H1 (cell line): ENCODE measurements at regions not wholly inside any gene's neighbourhood (a gene's known extent, or its start where the extent isn't known, plus 50 kb on each side); places are given as distances from the start of the nearest gene placed in this dataset.

Source experiments
- CTCF ChIA-PET: fragments of 300-600 bp; sonication (Branson Sonifier 250); formaldehyde crosslinking; loops from one replicate; lab custom pipeline; 2021; ENCODE audit not compliant: partially characterized antibody; lab: Charles Lee
- POLR2A ChIA-PET: fragments of 300-600 bp; sonication (Branson Sonifier 250); formaldehyde crosslinking; loops from one replicate; lab custom pipeline; 2021; ENCODE audit warnings: inconsistent platforms; ENCODE audit not compliant: partially characterized antibody; lab: Charles Lee
- DNase-seq, 2 experiments: peaks; one replicate each; pipeline versions ENCODE4 v3.0.0 to v3.0.0-alpha.2; 2010 to 2022; ENCODE audit warnings: low spot score in 2 of 2, low read depth in 1 of 2, mixed read lengths in 1 of 2
- FAIRE-seq: peaks from 2 replicates; lab custom pipeline; 2011; peaks lifted over from hg19 to GRCh38; lab: Jason Lieb, UNC
- H2AFZ ChIP-seq: 2 replicates; pipeline ENCODE4 v1.8.1; 2012; ENCODE audit warnings: low read length, inconsistent platforms
- H2AK5ac ChIP-seq: 2 replicates; pipeline ENCODE4 v1.6.1; 2013; ENCODE audit warnings: low read depth, low read length
- H2BK120ac ChIP-seq: replicated peaks from 2 replicates; pipeline ENCODE3; 2013; ENCODE audit warnings: low read depth, low read length, inconsistent platforms
- H2BK12ac ChIP-seq: 2 replicates; pipeline ENCODE4 v1.6.1; 2013; ENCODE audit warnings: low read depth, low read length
- H2BK15ac ChIP-seq: 2 replicates; pipeline ENCODE4 v1.6.1; 2013; ENCODE audit warnings: low read length
- H2BK20ac ChIP-seq: 2 replicates; pipeline ENCODE4 v1.6.1; 2013; ENCODE audit warnings: low read length
- H2BK5ac ChIP-seq: 2 replicates; pipeline ENCODE4 v1.6.1; 2013; ENCODE audit warnings: low read depth, low read length
- H3K14ac ChIP-seq: 2 replicates; pipeline ENCODE4 v1.6.1; 2013; ENCODE audit warnings: inconsistent platforms; ENCODE audit not compliant: insufficient read length
- H3K18ac ChIP-seq: 2 replicates; pipeline ENCODE4 v1.6.1; 2013; ENCODE audit warnings: low read length; ENCODE audit errors: extremely low read depth
- H3K23ac ChIP-seq: 2 replicates; pipeline ENCODE4 v1.6.1; 2013; ENCODE audit warnings: inconsistent platforms; ENCODE audit not compliant: insufficient read length
- H3K23me2 ChIP-seq: 2 replicates; pipeline ENCODE4 v1.6.1; 2013; ENCODE audit warnings: low read depth, low read length
- H3K27ac ChIP-seq: 2 replicates; pipeline ENCODE4 v1.6.1; 2011; ENCODE audit warnings: low read depth, low read length, inconsistent platforms
- H3K27me3 ChIP-seq, 4 experiments: replicated peaks in 1 of 4; 1 replicate in 1 of 4; 2 replicates in 3 of 4; pipeline versions ENCODE4 v1.6.1 to v1.8.1; 2011 to 2013; ENCODE audit warnings: low read length in 3 of 4, mild to moderate bottlenecking in 3 of 4, inconsistent platforms in 2 of 4, mixed read lengths in 2 of 4, moderate library complexity in 1 of 4; ENCODE audit not compliant: control insufficient read depth in 3 of 4, insufficient read depth in 3 of 4; ENCODE audit errors: extremely low read depth in 1 of 4
- H3K36me3 ChIP-seq, 4 experiments: 2 replicates each; pipeline versions ENCODE4 v1.6.1 to v1.8.1; 2011 to 2013; ENCODE audit warnings: mild to moderate bottlenecking in 4 of 4, low read length in 3 of 4, moderate library complexity in 2 of 4, control low read depth in 1 of 4, inconsistent platforms in 1 of 4; ENCODE audit not compliant: insufficient read depth in 4 of 4, control insufficient read depth in 2 of 4
- H3K4ac ChIP-seq: replicated peaks from 2 replicates; pipeline ENCODE3; 2013; ENCODE audit warnings: low read length, low read depth, mixed read lengths, inconsistent platforms; ENCODE audit not compliant: insufficient read length
- H3K4me1 ChIP-seq, 4 experiments: replicated peaks in 1 of 4; 1 replicate in 1 of 4; 2 replicates in 3 of 4; pipeline versions ENCODE4 v1.6.1 to v1.8.1; 2011 to 2013; ENCODE audit warnings: low read length in 3 of 4, inconsistent platforms in 2 of 4, mixed read lengths in 1 of 4; ENCODE audit not compliant: insufficient read depth in 4 of 4, control insufficient read depth in 3 of 4
- H3K4me2 ChIP-seq, 2 experiments: 2 replicates each; pipeline versions ENCODE4 v1.6.1 to v1.8.1; 2011 to 2013; ENCODE audit warnings: low read depth in 2 of 2, low read length in 2 of 2, control low read depth in 1 of 2, inconsistent platforms in 1 of 2, mild to moderate bottlenecking in 1 of 2; ENCODE audit not compliant: insufficient read depth in 1 of 2
- H3K4me3 ChIP-seq, 4 experiments: fragments of 200-600, 300-600 bp in 1 of 4; sonication (generic), shearing (Covaris generic), sonication (Bioruptor Twin) in 1 of 4; 2 replicates each; pipeline versions ENCODE4 v1.5.1 to v1.8.1; 2011 to 2016; ENCODE audit warnings: low read length in 4 of 4, low read depth in 3 of 4, control low read depth in 2 of 4, inconsistent platforms in 2 of 4, mild to moderate bottlenecking in 2 of 4, mixed read lengths in 1 of 4, moderate library complexity in 1 of 4; ENCODE audit not compliant: insufficient read depth in 2 of 4; ENCODE audit errors: extremely low read depth in 1 of 4
- H3K56ac ChIP-seq: replicated peaks from 2 replicates; pipeline ENCODE3; 2013; ENCODE audit warnings: low read depth, mild to moderate bottlenecking, mixed read lengths, low read length, inconsistent platforms; ENCODE audit not compliant: insufficient read length
- H3K79me1 ChIP-seq: 2 replicates; pipeline ENCODE4 v1.6.1; 2013; ENCODE audit warnings: low read depth, low read length, control low read depth
- H3K79me2 ChIP-seq, 2 experiments: 2 replicates each; pipeline versions ENCODE4 v1.6.1 to v1.8.1; 2012 to 2013; ENCODE audit warnings: low read length in 2 of 2, mild to moderate bottlenecking in 2 of 2, inconsistent platforms in 1 of 2; ENCODE audit not compliant: insufficient read depth in 2 of 2, control insufficient read depth in 1 of 2
- H3K9ac ChIP-seq, 4 experiments: replicated peaks in 1 of 4; 1 replicate in 1 of 4; 2 replicates in 3 of 4; pipeline versions ENCODE4 v1.6.1 to v1.8.1; 2011 to 2013; ENCODE audit warnings: low read depth in 3 of 4, low read length in 3 of 4, control low read depth in 2 of 4, mild to moderate bottlenecking in 2 of 4, moderate library complexity in 2 of 4, inconsistent platforms in 1 of 4; ENCODE audit errors: extremely low read depth in 1 of 4
- H3K9me3 ChIP-seq, 2 experiments: 2 replicates each; pipeline versions ENCODE4 v1.6.1 to v1.8.1; 2012 to 2013; ENCODE audit warnings: mild to moderate bottlenecking in 2 of 2, moderate library complexity in 2 of 2, control low read depth in 1 of 2, inconsistent platforms in 1 of 2, low read depth in 1 of 2, low read length in 1 of 2, mixed read lengths in 1 of 2; ENCODE audit not compliant: insufficient read depth in 2 of 2
- H4K20me1 ChIP-seq, 2 experiments: replicated peaks in 1 of 2; 2 replicates each; pipeline versions ENCODE3 to v1.8.1; 2011 to 2013; ENCODE audit warnings: inconsistent platforms in 2 of 2, low read length in 2 of 2, mild to moderate bottlenecking in 1 of 2; ENCODE audit not compliant: insufficient read depth in 2 of 2, control insufficient read depth in 1 of 2
- H4K5ac ChIP-seq: 2 replicates; pipeline ENCODE4 v1.6.1; 2013; ENCODE audit warnings: low read length, low read depth, mixed read lengths, inconsistent platforms; ENCODE audit not compliant: insufficient read length
- H4K8ac ChIP-seq: 2 replicates; pipeline ENCODE4 v1.8.0; 2013; ENCODE audit warnings: mild to moderate bottlenecking, moderate library complexity, low read length, inconsistent platforms; ENCODE audit not compliant: insufficient read depth; ENCODE audit errors: extremely low read depth
- H4K91ac ChIP-seq: replicated peaks from 2 replicates; pipeline ENCODE3; 2013; ENCODE audit warnings: low read length, mixed read lengths, inconsistent platforms; ENCODE audit not compliant: insufficient read length
- CREB1 ChIP-seq: IDR thresholded peaks from 2 replicates; pipeline ENCODE4 v1.6.1; 2012; ENCODE audit warnings: inconsistent platforms
- CTCF ChIP-seq, 3 experiments: IDR thresholded peaks; 1 replicate in 2 of 3; 2 replicates in 1 of 3; pipeline versions ENCODE4 v1.5.1 to v1.6.1; 2011; ENCODE audit warnings: low read length in 3 of 3, mild to moderate bottlenecking in 3 of 3, inconsistent platforms in 2 of 3, low read depth in 1 of 3, moderate library complexity in 1 of 3; ENCODE audit not compliant: insufficient read depth in 1 of 3; ENCODE audit errors: control extremely low read depth in 1 of 3
- RAD21 ChIP-seq, 2 experiments: IDR thresholded peaks in 1 of 2; conservative IDR thresholded peaks in 1 of 2; 2 replicates each; pipeline ENCODE4 v1.6.1; 2011; ENCODE audit warnings: low read depth in 2 of 2, low read length in 2 of 2, improper control_type of control experiment in 1 of 2, inconsistent platforms in 1 of 2, mild to moderate bottlenecking in 1 of 2, moderate library complexity in 1 of 2
- SIN3A ChIP-seq, 2 experiments: IDR thresholded peaks in 1 of 2; conservative IDR thresholded peaks in 1 of 2; 2 replicates each; pipeline ENCODE4 v1.6.1; 2011 to 2012; ENCODE audit warnings: low read length in 2 of 2, improper control_type of control experiment in 1 of 2, low read depth in 1 of 2, mild to moderate bottlenecking in 1 of 2
- YY1 ChIP-seq: IDR thresholded peaks from 2 replicates; pipeline ENCODE4 v1.6.1; 2011; ENCODE audit warnings: low read depth, mild to moderate bottlenecking, low read length
- WGBS, 2 experiments: shearing (Covaris generic) in 1 of 2; methylation state at CpG; one replicate each; pipeline versions ENCODE4 v1.1.6 to v1.1.7; 2013 to 2015; ENCODE audit warnings: low lambda C conversion rate in 2 of 2, mixed read lengths in 2 of 2, inconsistent platforms in 1 of 2, low coverage in 1 of 2, missing lambda C conversion rate in 1 of 2; ENCODE audit not compliant: insufficient replicate concordance in 2 of 2, insufficient coverage in 1 of 2, insufficient read length in 1 of 2; ENCODE audit errors: extremely low coverage in 1 of 2, missing lambda C conversion rate in 1 of 2; 5-methylcytosine and 5-hydroxymethylcytosine counted together

GRCh38 chr6:74574794-74575193 lies 631.1 kb downstream of the COL12A1 start:
- DNase-seq (no peak), FAIRE-seq (peak; percentile 63)
- Histone ChIP-seq H3K4ac (no peak overlapping the region), H2BK20ac (no peak overlapping the region), H4K91ac (no peak overlapping the region), H3K27ac (no peak overlapping the region), H3K9me3 (no peaks in the 10 kb centered on the region), H2BK120ac (no peak overlapping the region), H3K4me1 (no peaks in the 10 kb centered on the region), H3K56ac (no peak overlapping the region), H2BK5ac (no peak overlapping the region), H3K23me2 (no peaks in the 10 kb centered on the region), H4K5ac (no peak overlapping the region), H2BK12ac (no peak overlapping the region), H3K4me2 (no peak overlapping the region), H2BK15ac (no peak overlapping the region), H3K79me2 (no peaks in the 10 kb centered on the region), H3K9ac (no peak overlapping the region), H3K79me1 (no peaks in the 10 kb centered on the region), H3K23ac (no peak overlapping the region), H3K18ac (no peak overlapping the region), H2AFZ (no peak overlapping the region), H3K14ac (no peak overlapping the region), H3K36me3 (no peaks in the 10 kb centered on the region), H2AK5ac (no peak overlapping the region), H4K20me1 (no peaks in the 10 kb centered on the region), H4K8ac (no peak overlapping the region), H3K27me3 (no peaks in the 10 kb centered on the region), H3K4me3 (no peak overlapping the region)
- CTCF ChIA-PET, result interaction anchor here (0.8 to 1.9 kb wide), 18 partner anchors 9 to 835 kb away, joined by 3 to 8 read pairs (median 4); no protein-coding TSS in a partner anchor
- 74% methylated on average over 5 of the region's 5 CpGs; no CpG with 5 or more reads in 1 of the 2 experiments for whole genome bisulfite sequencing, 2 experiments
- POLR2A ChIA-PET, result no interaction called here
- TF ChIP-seq RAD21 (IDR thresholded peaks at IDR 0.05 in 1 of 2, conservative IDR thresholded peaks at IDR 0.05 in 1 of 2; ENCODE audit: low read depth in 2 of 2, low read length in 2 of 2) (peak; percentile 53 to 64), YY1 (no peak), CTCF (IDR thresholded peaks at IDR 0.05; ENCODE audit: control extremely low read depth in 1 of 3, insufficient read depth in 1 of 3, low read depth in 1 of 3, low read length in 3 of 3) (peak in 2 of 3 experiments; percentile 54 to 60; a peak in 3 of 4 replicates), SIN3A (conservative IDR thresholded peaks at IDR 0.05 in 1 of 2, IDR thresholded peaks at IDR 0.05 in 1 of 2; ENCODE audit: low read depth in 1 of 2, low read length in 2 of 2) (no peak), CREB1 (no peak)
